ENCODE measurements at regions not wholly inside any gene's neighbourhood (a gene's known extent, or its start where the extent isn't known, plus 50 kb on each side); places are given as distances from the start of the nearest gene placed in this dataset.

DNA sequence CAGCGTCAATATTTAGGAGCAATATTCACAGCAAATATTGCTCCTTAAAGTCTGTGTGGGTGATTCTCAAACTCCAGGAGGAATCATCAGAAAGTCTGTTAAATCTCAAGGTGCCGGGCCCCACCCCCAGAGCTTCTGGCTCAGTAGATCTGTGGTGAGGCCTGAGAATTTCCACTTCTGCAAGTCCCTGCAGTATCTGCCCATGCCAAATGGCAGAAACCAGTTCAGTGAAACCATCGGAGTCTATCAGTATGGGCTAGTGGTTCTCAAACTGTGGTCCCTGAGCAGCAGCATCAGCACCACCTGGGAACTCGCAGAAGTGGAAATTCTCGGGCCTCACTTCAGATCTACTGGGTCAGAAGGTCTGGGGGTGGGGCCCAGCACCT lies 202.9 kb downstream of the SLC4A3 start:
- DNase-seq, result no peak
- no peak for ATAC-seq (ENCODE audit: insufficient read depth, low FRiP score)
- TF ChIP-seq, protein P1, sequence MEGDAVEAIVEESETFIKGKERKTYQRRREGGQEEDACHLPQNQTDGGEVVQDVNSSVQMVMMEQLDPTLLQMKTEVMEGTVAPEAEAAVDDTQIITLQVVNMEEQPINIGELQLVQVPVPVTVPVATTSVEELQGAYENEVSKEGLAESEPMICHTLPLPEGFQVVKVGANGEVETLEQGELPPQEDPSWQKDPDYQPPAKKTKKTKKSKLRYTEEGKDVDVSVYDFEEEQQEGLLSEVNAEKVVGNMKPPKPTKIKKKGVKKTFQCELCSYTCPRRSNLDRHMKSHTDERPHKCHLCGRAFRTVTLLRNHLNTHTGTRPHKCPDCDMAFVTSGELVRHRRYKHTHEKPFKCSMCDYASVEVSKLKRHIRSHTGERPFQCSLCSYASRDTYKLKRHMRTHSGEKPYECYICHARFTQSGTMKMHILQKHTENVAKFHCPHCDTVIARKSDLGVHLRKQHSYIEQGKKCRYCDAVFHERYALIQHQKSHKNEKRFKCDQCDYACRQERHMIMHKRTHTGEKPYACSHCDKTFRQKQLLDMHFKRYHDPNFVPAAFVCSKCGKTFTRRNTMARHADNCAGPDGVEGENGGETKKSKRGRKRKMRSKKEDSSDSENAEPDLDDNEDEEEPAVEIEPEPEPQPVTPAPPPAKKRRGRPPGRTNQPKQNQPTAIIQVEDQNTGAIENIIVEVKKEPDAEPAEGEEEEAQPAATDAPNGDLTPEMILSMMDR (IDR thresholded peaks at IDR 0.05; ENCODE audit: control extremely low read depth, extremely low read depth), result no peak
- 84 to 88% methylated on average over 5 of the region's 5 CpGs for WGBS, 2 donors
- H3K4me1 ChIP-seq (ENCODE audit: control insufficient read depth in 5 of 5, insufficient read depth in 5 of 5, low read length in 5 of 5), result no peaks in the 10 kb centered on the region
- H3K9me3 ChIP-seq (ENCODE audit: control insufficient read depth in 4 of 4, insufficient read depth in 3 of 4, low read length in 3 of 4), result peaks cover 0 to 2% (median 0%) of the 10 kb centered on the region in 4 donors
- H3K9ac ChIP-seq (ENCODE audit: insufficient read depth in 1 of 2, low read length in 2 of 2), result no peak overlapping the region
- H3K27ac ChIP-seq (ENCODE audit: low read depth in 1 of 2, low read length in 1 of 2), result no peak overlapping the region
- H3K36me3 ChIP-seq (ENCODE audit: control insufficient read depth in 4 of 4, insufficient read depth in 4 of 4, low read length in 4 of 4), result no peaks in the 10 kb centered on the region
- H3K27me3 ChIP-seq (ENCODE audit: control insufficient read depth in 3 of 3, insufficient read depth in 3 of 3, low read length in 2 of 3), result no peaks in the 10 kb centered on the region
- no peak overlapping the region for H3K4me3 ChIP-seq

DNA sequence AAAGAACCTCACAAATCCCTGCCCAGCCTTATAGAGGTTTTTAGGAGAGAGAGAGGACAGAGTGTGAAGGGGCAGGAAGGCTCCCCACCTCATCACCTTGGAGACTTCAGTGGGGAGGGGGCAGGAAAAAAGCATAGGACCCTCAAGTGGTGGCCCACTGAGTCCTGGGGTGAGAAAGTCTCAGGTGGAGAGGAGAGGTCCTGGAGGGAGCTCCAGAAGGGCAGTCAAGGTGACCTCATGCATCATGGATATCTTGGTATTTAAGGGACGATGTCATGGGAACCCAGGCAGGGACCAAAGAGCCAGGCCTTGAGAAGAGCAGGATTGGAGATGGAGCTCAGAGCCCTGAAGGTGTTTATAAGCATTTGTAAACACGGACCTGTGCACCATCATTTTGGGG lies 204.5 kb downstream of the SLC4A3 start:
- ATAC-seq (ENCODE audit: insufficient read depth, low FRiP score) (no peak), DNase-seq (no peak)
- no peak overlapping the region for H3K9ac ChIP-seq (ENCODE audit: insufficient read depth in 1 of 2, low read length in 2 of 2)
- no peaks in the 10 kb centered on the region for H3K36me3 ChIP-seq (ENCODE audit: control insufficient read depth in 4 of 4, insufficient read depth in 4 of 4, low read length in 4 of 4)
- no peak overlapping the region for H3K27ac ChIP-seq (ENCODE audit: low read depth in 1 of 2, low read length in 1 of 2)
- H3K9me3 ChIP-seq (ENCODE audit: control insufficient read depth in 4 of 4, insufficient read depth in 3 of 4, low read length in 3 of 4), result peaks cover 0 to 2% (median 0%) of the 10 kb centered on the region in 4 donors
- no peak overlapping the region for H3K4me3 ChIP-seq
- no peaks in the 10 kb centered on the region for H3K27me3 ChIP-seq (ENCODE audit: control insufficient read depth in 3 of 3, insufficient read depth in 3 of 3, low read length in 2 of 3)
- WGBS, 2 donors, result 86 to 87% methylated on average over 2 of the region's 2 CpGs
- H3K4me1 ChIP-seq (ENCODE audit: control insufficient read depth in 5 of 5, insufficient read depth in 5 of 5, low read length in 5 of 5), result no peaks in the 10 kb centered on the region
- TF ChIP-seq, protein P1 (IDR thresholded peaks at IDR 0.05; ENCODE audit: control extremely low read depth, extremely low read depth), result no peak

DNA sequence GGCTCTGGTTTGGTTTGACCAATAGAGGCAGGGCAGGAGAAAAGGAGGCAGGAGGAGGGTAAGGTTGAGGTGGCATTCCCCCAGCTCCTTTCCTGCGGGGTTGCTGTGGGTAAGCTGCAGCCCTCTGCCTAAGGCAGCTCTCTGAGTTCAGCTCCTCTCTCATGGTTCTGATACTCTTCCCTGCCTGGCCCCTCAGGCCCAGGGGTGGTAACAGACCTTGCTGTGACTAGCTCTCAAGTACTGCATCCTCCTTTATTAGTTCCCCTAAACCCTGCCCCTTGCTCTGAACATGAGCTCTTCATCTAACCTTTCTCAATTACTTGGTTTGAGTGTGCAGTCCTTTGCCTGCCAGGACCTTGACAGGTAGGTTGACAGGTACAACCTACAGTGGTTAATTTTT lies 205.5 kb downstream of the SLC4A3 start:
- H3K27ac ChIP-seq (ENCODE audit: low read depth in 1 of 2, low read length in 1 of 2), result no peak overlapping the region
- WGBS, 2 donors, result 82 to 93% methylated on average over 1 of the region's 1 CpG
- TF ChIP-seq, protein P1 (IDR thresholded peaks at IDR 0.05; ENCODE audit: control extremely low read depth, extremely low read depth), result no peak
- no peak overlapping the region for H3K9ac ChIP-seq (ENCODE audit: insufficient read depth in 1 of 2, low read length in 2 of 2)
- no peaks in the 10 kb centered on the region for H3K27me3 ChIP-seq (ENCODE audit: control insufficient read depth in 3 of 3, insufficient read depth in 3 of 3, low read length in 2 of 3)
- ATAC-seq (ENCODE audit: insufficient read depth, low FRiP score), result no peak
- no peak overlapping the region for H3K4me3 ChIP-seq
- no peaks in the 10 kb centered on the region for H3K36me3 ChIP-seq (ENCODE audit: control insufficient read depth in 4 of 4, insufficient read depth in 4 of 4, low read length in 4 of 4)
- no peak for DNase-seq
- no peaks in the 10 kb centered on the region for H3K4me1 ChIP-seq (ENCODE audit: control insufficient read depth in 5 of 5, insufficient read depth in 5 of 5, low read length in 5 of 5)
- peaks cover 0 to 2% (median 0%) of the 10 kb centered on the region in 4 donors for H3K9me3 ChIP-seq (ENCODE audit: control insufficient read depth in 4 of 4, insufficient read depth in 3 of 4, low read length in 3 of 4)

DNA sequence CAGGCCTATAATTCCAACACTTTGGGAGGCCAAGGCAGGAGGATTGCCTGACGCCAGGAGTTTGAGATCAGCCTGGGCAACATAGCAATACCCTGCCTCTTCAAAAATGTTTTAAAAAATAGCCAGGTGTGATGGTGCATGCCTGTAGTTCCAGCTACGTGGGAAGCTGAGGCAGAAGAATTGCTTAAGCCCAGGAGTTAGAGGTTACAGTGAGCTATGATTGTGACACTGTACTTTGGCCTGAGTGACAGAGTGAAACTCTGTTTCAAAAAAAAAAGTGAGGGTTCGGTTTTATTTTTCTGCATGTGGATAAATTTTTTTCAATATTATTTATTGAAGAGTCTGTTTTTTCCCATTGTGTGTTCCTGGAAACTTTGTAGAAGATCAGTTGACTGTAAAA lies 208.1 kb downstream of the SLC4A3 start:
- Histone ChIP-seq H3K27ac (ENCODE audit: low read depth in 1 of 2, low read length in 1 of 2) (no peak overlapping the region), H3K9me3 (ENCODE audit: control insufficient read depth in 4 of 4, insufficient read depth in 3 of 4, low read length in 3 of 4) (peaks cover 0 to 3% (median 0%) of the 10 kb centered on the region in 4 donors), H3K4me3 (no peak overlapping the region), H3K27me3 (ENCODE audit: control insufficient read depth in 3 of 3, insufficient read depth in 3 of 3, low read length in 2 of 3) (no peaks in the 10 kb centered on the region), H3K9ac (ENCODE audit: insufficient read depth in 1 of 2, low read length in 2 of 2) (no peak overlapping the region), H3K36me3 (ENCODE audit: control insufficient read depth in 4 of 4, insufficient read depth in 4 of 4, low read length in 4 of 4) (no peaks in the 10 kb centered on the region), H3K4me1 (ENCODE audit: control insufficient read depth in 5 of 5, insufficient read depth in 5 of 5, low read length in 5 of 5) (no peaks in the 10 kb centered on the region)
- DNase-seq (no peak), ATAC-seq (ENCODE audit: insufficient read depth, low FRiP score) (no peak)
- TF ChIP-seq, protein P1 (IDR thresholded peaks at IDR 0.05; ENCODE audit: control extremely low read depth, extremely low read depth), result no peak
- WGBS, 2 donors, result 63 to 78% methylated on average over 3 of the region's 3 CpGs

Data from lung (tissue), 11 donors.